GM12892 (cell line): ENCODE measurements at regions not wholly inside any gene's neighbourhood (a gene's known extent, or its start where the extent isn't known, plus 50 kb on each side); places are given as distances from the start of the nearest gene placed in this dataset.
"Not testable (repeated sequence)": the region's sequence is repeated elsewhere in the genome, so short reads cannot be mapped to it uniquely, and the experiment has no call there.

Experiments used
- DNase-seq: peaks from one replicate; pipeline ENCODE4 v3.0.0; 2011; ENCODE audit not compliant: insufficient read length
- FAIRE-seq: peaks from 2 replicates; lab custom pipeline; 2011; peaks lifted over from hg19 to GRCh38; lab: Jason Lieb, UNC
- POLR2A ChIP-seq: IDR thresholded peaks from 2 replicates; pipeline ENCODE4 v1.6.1; 2011; ENCODE audit warnings: low read depth, low read length, control low read depth
- POLR2AphosphoS5 ChIP-seq: IDR thresholded peaks from 2 replicates; pipeline ENCODE4 v1.6.1; 2011; ENCODE audit warnings: low read depth, low read length, control low read depth
- TAF1 ChIP-seq: IDR thresholded peaks from 2 replicates; pipeline ENCODE4 v1.6.1; 2011; ENCODE audit warnings: low read depth, mild to moderate bottlenecking, control low read depth, low read length, borderline replicate concordance

DNA sequence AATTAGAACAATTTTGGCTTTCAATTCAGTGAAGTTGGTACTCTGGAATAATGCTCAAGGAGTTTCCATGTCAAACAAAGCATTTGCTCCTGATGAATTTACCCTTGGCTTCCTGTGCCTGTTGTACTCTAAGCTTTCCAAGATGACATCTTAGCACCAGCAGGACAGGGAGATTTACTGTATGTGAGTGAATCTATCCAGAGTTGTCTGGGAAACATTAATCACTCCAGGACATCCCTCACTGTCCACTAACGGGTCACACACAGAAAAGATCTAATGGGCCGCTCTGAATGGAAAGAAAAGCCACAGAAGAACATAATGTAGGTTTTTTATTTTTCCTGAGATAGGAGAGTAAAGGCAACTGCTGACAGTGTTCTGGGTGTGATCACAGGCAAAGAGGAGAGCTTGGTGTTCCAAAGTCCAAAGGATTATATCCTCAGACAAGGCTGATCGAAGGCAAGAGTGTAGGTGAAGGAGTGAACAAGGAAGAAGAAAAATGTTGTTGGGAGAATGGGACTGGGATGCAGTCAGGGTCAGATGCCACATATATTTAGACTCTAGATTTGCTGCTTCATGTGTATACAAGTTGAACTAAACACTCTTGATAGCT is 167.7 kb upstream of the RPS23 start:
- no peak for FAIRE-seq

GRCh38 chr5:82439750-82440445 is 161.7 kb upstream of the RPS23 start:
- no peak for DNase-seq
- TF ChIP-seq POLR2AphosphoS5 (no peak), POLR2A (no peak), TAF1 (no peak)
- no peak for FAIRE-seq

More for the DNA sequence above, 167.7 kb upstream of the RPS23 start:
- no peak for DNase-seq
- TF ChIP-seq POLR2A (no peak), POLR2AphosphoS5 (no peak), TAF1 (no peak)

- not testable (repeated sequence) for FAIRE-seq, DNase-seq
Observed at GRCh38 chr5:82437565-82437964, 159.4 kb upstream of the RPS23 start.

- DNase-seq: no peak
- no peak for FAIRE-seq
- no peak for TF ChIP-seq POLR2AphosphoS5
- TF ChIP-seq POLR2A: no peak
- no peak for TF ChIP-seq TAF1
Observed at GRCh38 chr5:82436291-82436690, 158.1 kb upstream of the RPS23 start.

DNA sequence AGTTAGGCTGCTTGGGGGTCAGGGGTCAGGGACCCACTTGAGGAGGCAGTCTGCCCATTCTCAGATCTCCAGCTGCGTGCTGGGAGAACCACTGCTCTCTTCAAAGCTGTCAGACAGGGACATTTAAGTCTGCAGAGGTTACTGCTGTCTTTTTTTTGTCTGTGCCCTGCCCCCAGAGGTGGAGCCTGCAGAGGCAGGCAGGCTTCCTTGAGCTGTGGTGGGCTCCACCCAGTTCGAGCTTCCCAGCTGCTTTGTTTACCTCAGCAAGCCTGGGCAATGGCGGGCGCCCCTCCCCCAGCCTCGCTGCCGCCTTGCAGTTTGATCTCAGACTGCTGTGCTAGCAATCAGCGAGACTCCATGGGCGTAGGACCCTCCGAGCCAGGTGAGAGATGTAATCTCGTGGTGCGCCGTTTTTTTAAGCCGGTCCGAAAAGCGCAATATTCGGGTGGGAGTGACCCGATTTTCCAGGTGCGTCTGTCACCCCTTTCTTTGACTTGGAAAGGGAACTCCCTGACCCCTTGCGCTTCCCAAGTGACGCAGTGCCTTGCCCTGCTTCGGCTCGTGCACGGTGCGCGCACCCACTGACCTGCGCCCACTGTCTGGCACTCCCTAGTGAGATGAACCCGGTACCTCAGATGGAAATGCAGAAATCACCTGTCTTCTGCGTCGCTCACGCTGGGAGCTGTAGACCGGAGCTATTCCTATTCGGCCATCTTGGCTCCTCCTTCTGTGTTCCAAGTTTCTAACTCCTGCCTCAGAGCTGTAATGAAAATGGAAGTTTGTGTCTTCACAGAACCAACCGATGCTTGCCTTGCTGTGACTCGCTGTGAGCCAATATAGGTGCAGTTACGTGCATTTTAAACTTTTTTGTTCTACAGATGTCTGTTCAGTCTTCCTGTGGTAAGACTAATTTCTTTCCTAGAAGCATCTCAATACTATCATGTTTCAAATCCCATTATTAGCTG is 156.8 kb upstream of the RPS23 start:
- DNase-seq, FAIRE-seq: not testable (repeated sequence)

GRCh38 chr5:82426464-82427154 is 148.5 kb upstream of the RPS23 start:
- TF ChIP-seq POLR2AphosphoS5 (no peak), POLR2A (no peak), TAF1 (no peak)
- no peak for FAIRE-seq
- no peak for DNase-seq

GRCh38 chr5:82425591-82425990 is 147.4 kb upstream of the RPS23 start:
- TF ChIP-seq POLR2A (no peak), TAF1 (no peak), POLR2AphosphoS5 (no peak)
- DNase-seq (no peak), FAIRE-seq (no peak)

- FAIRE-seq (no peak), DNase-seq (no peak)
- TF ChIP-seq POLR2A (no peak), POLR2AphosphoS5 (no peak), TAF1 (no peak)
Observed at GRCh38 chr5:82424211-82424610, 146.1 kb upstream of the RPS23 start.

DNA sequence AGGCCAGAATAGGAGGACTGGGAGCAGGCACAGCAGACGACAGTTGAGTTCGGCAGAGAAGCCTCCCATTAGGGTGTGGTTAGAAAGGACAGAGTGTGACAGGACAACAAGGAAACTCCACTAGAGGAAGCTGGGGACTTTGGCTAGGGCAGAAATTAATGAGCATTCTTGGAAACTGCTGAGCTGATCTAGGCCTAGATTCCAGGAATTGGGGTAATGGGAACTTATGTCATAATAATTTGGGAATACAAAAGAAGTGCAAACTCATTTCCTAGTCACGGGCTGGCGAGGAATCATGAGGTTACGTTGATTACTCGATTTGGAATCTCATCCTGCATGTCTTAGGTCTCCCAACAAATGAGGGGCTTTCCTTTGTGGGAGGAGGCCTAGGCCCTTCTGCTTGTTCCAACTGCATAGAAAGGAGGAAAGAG is 144.6 kb upstream of the RPS23 start:
- FAIRE-seq: no peak
- TF ChIP-seq TAF1: no peak
- no peak for TF ChIP-seq POLR2A
- no peak for TF ChIP-seq POLR2AphosphoS5
- DNase-seq: no peak

- TF ChIP-seq POLR2AphosphoS5 (no peak), TAF1 (no peak), POLR2A (no peak)
Observed at GRCh38 chr5:82422001-82422740, 144.0 kb upstream of the RPS23 start.

GRCh38 chr5:82421119-82421518 is 143.0 kb upstream of the RPS23 start:
- no peak for FAIRE-seq
- TF ChIP-seq TAF1 (no peak), POLR2AphosphoS5 (no peak), POLR2A (no peak)
- no peak for DNase-seq

More at GRCh38 chr5:82422001-82422740, 144.0 kb upstream of the RPS23 start:
- FAIRE-seq (no peak), DNase-seq (no peak)

DNA sequence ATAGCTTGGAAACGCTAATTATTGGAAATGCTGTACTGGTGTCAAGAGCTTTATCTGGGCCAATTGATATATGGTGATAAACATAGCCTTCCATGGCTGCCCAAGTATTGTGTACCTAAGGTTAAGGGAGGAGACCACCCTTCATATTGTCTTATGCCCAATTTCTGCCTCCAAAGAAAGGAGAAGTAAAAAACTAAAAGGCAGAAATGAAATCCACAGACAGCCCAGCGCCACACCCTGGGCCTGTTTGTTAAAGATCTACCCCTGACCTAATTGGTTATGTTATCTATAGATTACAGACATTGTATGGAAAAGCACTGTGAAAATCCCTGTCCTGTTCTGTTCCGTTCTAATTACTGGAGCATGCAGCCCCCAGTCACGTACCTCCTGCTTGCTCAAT is 142.4 kb upstream of the RPS23 start:
- not testable (repeated sequence) for DNase-seq, FAIRE-seq
